ENCODE measurements at regions not wholly inside any gene's neighbourhood (a gene's known extent, or its start where the extent isn't known, plus 50 kb on each side); places are given as distances from the start of the nearest gene placed in this dataset.

- no peak overlapping the region for H3K27ac ChIP-seq
- no peaks in the 10 kb centered on the region for H3K36me3 ChIP-seq
- H3K9me3 ChIP-seq, result no peaks in the 10 kb centered on the region
- no peaks in the 10 kb centered on the region for H3K4me1 ChIP-seq (ENCODE audit: control insufficient read depth in 1 of 2, low read depth in 2 of 2)
- no peaks in the 10 kb centered on the region for H3K27me3 ChIP-seq (replicated peaks; ENCODE audit: insufficient read depth)
- TF ChIP-seq CTCF (IDR thresholded peaks at IDR 0.05), result no peak
- no peak overlapping the region for H3K4me3 ChIP-seq
- DNase-seq (ENCODE audit: low spot score) (no peak), ATAC-seq (ENCODE audit: insufficient number of reproducible peaks, low FRiP score, low read depth) (no peak)
Measured at GRCh38 chr20:55174172-55174571, 698.8 kb downstream of the DOK5 start.

- H3K36me3 ChIP-seq, result no peaks in the 10 kb centered on the region
- no peak overlapping the region for H3K4me3 ChIP-seq
- H3K9me3 ChIP-seq, result no peaks in the 10 kb centered on the region
- TF ChIP-seq CTCF (IDR thresholded peaks at IDR 0.05), result no peak
- H3K27ac ChIP-seq, result no peak overlapping the region
- H3K27me3 ChIP-seq (replicated peaks; ENCODE audit: insufficient read depth), result no peaks in the 10 kb centered on the region
- H3K4me1 ChIP-seq (ENCODE audit: control insufficient read depth in 1 of 2, low read depth in 2 of 2), result no peaks in the 10 kb centered on the region
- ATAC-seq (ENCODE audit: insufficient number of reproducible peaks, low FRiP score, low read depth) (no peak), DNase-seq (ENCODE audit: low spot score) (no peak)
Measured at GRCh38 chr20:55173601-55174000, 698.2 kb downstream of the DOK5 start.

- H3K4me1 ChIP-seq (ENCODE audit: control insufficient read depth in 1 of 2, low read depth in 2 of 2), result no peaks in the 10 kb centered on the region
- H3K27me3 ChIP-seq (replicated peaks; ENCODE audit: insufficient read depth), result no peaks in the 10 kb centered on the region
- DNase-seq (ENCODE audit: low spot score) (no peak), ATAC-seq (ENCODE audit: insufficient number of reproducible peaks, low FRiP score, low read depth) (no peak)
- TF ChIP-seq CTCF (IDR thresholded peaks at IDR 0.05), result no peak
- H3K36me3 ChIP-seq, result no peaks in the 10 kb centered on the region
- H3K9me3 ChIP-seq, result no peaks in the 10 kb centered on the region
- no peak overlapping the region for H3K4me3 ChIP-seq
- no peak overlapping the region for H3K27ac ChIP-seq
Measured at GRCh38 chr20:55172310-55173002, 697.1 kb downstream of the DOK5 start.

- ATAC-seq (ENCODE audit: insufficient number of reproducible peaks, low FRiP score, low read depth), result no peak
- no peak for TF ChIP-seq CTCF (IDR thresholded peaks at IDR 0.05)
- no peak overlapping the region for H3K27ac ChIP-seq
- no peaks in the 10 kb centered on the region for H3K4me1 ChIP-seq (ENCODE audit: control insufficient read depth in 1 of 2, low read depth in 2 of 2)
- H3K4me3 ChIP-seq, result no peak overlapping the region
- no peaks in the 10 kb centered on the region for H3K9me3 ChIP-seq
- no peaks in the 10 kb centered on the region for H3K36me3 ChIP-seq
- no peak for DNase-seq (ENCODE audit: low spot score)
- H3K27me3 ChIP-seq (replicated peaks; ENCODE audit: insufficient read depth), result no peaks in the 10 kb centered on the region
Measured at GRCh38 chr20:55166063-55166462, 690.7 kb downstream of the DOK5 start.

- DNase-seq (ENCODE audit: low spot score), result no peak
- no peak overlapping the region for H3K27ac ChIP-seq
- H3K4me3 ChIP-seq, result no peak overlapping the region
- no peaks in the 10 kb centered on the region for H3K27me3 ChIP-seq (replicated peaks; ENCODE audit: insufficient read depth)
- no peaks in the 10 kb centered on the region for H3K4me1 ChIP-seq (ENCODE audit: control insufficient read depth in 1 of 2, low read depth in 2 of 2)
- TF ChIP-seq CTCF (IDR thresholded peaks at IDR 0.05), result no peak
- no peak for ATAC-seq (ENCODE audit: insufficient number of reproducible peaks, low FRiP score, low read depth)
- no peaks in the 10 kb centered on the region for H3K9me3 ChIP-seq
- no peaks in the 10 kb centered on the region for H3K36me3 ChIP-seq
Measured at GRCh38 chr20:55160996-55161395, 685.6 kb downstream of the DOK5 start.
